ENCODE measurements at regions not wholly inside any gene's neighbourhood (a gene's known extent, or its start where the extent isn't known, plus 50 kb on each side); places are given as distances from the start of the nearest gene placed in this dataset.

DNA sequence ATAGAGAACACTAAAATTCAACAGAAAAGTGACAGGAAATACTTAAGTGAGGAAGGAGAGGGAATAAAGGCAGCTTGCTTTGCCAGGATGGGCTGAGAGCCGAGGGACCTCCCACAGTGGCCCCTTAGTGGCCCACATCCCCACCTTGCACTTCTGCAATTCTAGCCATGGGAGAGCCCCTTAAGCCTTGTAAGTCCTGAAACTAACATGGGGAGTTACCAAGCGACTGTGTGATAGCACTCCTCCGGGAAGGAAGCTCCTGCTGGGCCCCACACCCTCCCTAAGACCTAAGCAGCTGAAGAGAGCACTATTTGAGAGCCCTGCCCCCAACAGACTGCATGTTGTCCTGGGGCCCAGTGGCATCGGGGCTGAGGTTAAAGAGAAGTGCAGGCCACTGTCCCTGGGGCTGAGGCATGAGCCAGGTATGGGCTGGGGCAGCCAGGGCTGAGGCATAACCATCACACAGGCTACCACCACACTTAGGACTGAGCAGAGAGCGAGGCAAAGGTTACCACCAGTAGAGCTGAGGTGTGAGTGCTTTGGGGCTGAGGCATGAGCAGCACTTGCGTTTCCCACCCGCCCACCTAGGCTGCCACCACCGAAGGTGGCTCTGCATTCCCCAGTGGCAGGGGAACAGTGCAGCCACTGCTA lies 301.8 kb upstream of the TRPC7 start:
- TF ChIP-seq POLR2AphosphoS5 (IDR thresholded peaks at IDR 0.05; ENCODE audit: low read depth, low read length) (no peak), TAF1 (IDR thresholded peaks at IDR 0.05; ENCODE audit: borderline replicate concordance, insufficient read depth, low read length) (no peak)
